ENCODE measurements at regions not wholly inside any gene's neighbourhood (a gene's known extent, or its start where the extent isn't known, plus 50 kb on each side); places are given as distances from the start of the nearest gene placed in this dataset.

- Histone ChIP-seq H3K4me3 (ENCODE audit: control insufficient read depth in 1 of 2, extremely low read depth in 1 of 2, low read length in 1 of 2) (no peak overlapping the region), H3K9me3 (no peaks in the 10 kb centered on the region), H3K4me1 (ENCODE audit: control insufficient read depth in 1 of 2, extremely low read depth in 1 of 2, insufficient read depth in 2 of 2, low read length in 2 of 2) (no peaks in the 10 kb centered on the region), H3K27me3 (replicated peaks in 1 of 2; ENCODE audit: control insufficient read depth in 2 of 2, extremely low read depth in 1 of 2, insufficient read depth in 2 of 2, low read length in 1 of 2) (no peaks in the 10 kb centered on the region), H3K36me3 (ENCODE audit: control insufficient read depth in 2 of 2, extremely low read depth in 1 of 2, insufficient read depth in 1 of 2, low read length in 1 of 2) (no peaks in the 10 kb centered on the region), H3K27ac (ENCODE audit: low read length) (no peak overlapping the region)
- no peaks in the 10 kb centered on the region for H3K36me3 Mint-ChIP-seq
- no peaks in the 10 kb centered on the region for H3K9me3 Mint-ChIP-seq
- ChIA-PET POLR2A (no interaction called here), CTCF (no interaction called here)
- H3K27ac Mint-ChIP-seq: no peak overlapping the region
- DNase-seq: no peak
- H3K4me1 Mint-ChIP-seq: no peaks in the 10 kb centered on the region
- no peak overlapping the region for H3K4me3 Mint-ChIP-seq
- WGBS (ENCODE audit: insufficient coverage): 89% methylated on average over 4 of the region's 7 CpGs
- H3K27me3 Mint-ChIP-seq: peaks cover 2 to 4% of the 10 kb centered on the region in 2 donors
- no peak for ATAC-seq (replicated peaks in 1 of 4)
Measured at GRCh38 chr4:163273922-163274321, 58.5 kb downstream of the NPY1R start.

DNA sequence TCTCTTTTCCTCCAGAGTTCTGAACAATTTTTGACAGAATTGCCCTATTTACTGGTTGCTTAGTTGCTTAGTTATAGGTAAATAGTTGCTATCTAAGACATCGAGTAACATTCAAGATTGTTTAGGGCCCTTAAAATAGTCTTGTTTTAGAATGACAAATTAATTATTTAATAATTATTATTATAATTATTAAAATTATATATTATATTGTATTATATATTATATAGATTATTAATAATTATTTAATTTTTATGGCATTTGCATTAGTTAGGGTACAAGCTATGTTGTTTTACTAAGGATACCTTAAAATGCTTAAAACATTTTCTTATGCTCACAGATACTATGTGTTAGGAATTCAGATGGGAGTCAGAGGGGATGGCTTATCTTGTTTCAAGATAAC is 59.2 kb downstream of the NPY1R start:
- Mint-ChIP-seq H3K4me3 (no peak overlapping the region), H3K9me3 (no peaks in the 10 kb centered on the region), H3K27me3 (peaks cover 1 to 4% of the 10 kb centered on the region in 2 donors), H3K4me1 (no peaks in the 10 kb centered on the region), H3K36me3 (no peaks in the 10 kb centered on the region), H3K27ac (no peak overlapping the region)
- DNase-seq: no peak
- no peaks in the 10 kb centered on the region for H3K36me3 ChIP-seq (ENCODE audit: control insufficient read depth in 2 of 2, extremely low read depth in 1 of 2, insufficient read depth in 1 of 2, low read length in 1 of 2)
- WGBS (ENCODE audit: insufficient coverage): no CpG with 5 or more reads among the region's 1 CpG
- no peaks in the 10 kb centered on the region for H3K9me3 ChIP-seq
- no peak overlapping the region for H3K4me3 ChIP-seq (ENCODE audit: control insufficient read depth in 1 of 2, extremely low read depth in 1 of 2, low read length in 1 of 2)
- no peaks in the 10 kb centered on the region for H3K27me3 ChIP-seq (replicated peaks in 1 of 2; ENCODE audit: control insufficient read depth in 2 of 2, extremely low read depth in 1 of 2, insufficient read depth in 2 of 2, low read length in 1 of 2)
- POLR2A ChIA-PET: no interaction called here
- CTCF ChIA-PET: no interaction called here
- H3K4me1 ChIP-seq (ENCODE audit: control insufficient read depth in 1 of 2, extremely low read depth in 1 of 2, insufficient read depth in 2 of 2, low read length in 2 of 2): no peaks in the 10 kb centered on the region
- no peak for ATAC-seq (replicated peaks in 1 of 4)
- no peak overlapping the region for H3K27ac ChIP-seq (ENCODE audit: low read length)

- ChIA-PET CTCF (no interaction called here), POLR2A (no interaction called here)
- H3K36me3 ChIP-seq (ENCODE audit: control insufficient read depth in 2 of 2, extremely low read depth in 1 of 2, insufficient read depth in 1 of 2, low read length in 1 of 2): no peaks in the 10 kb centered on the region
- DNase-seq (no peak), ATAC-seq (replicated peaks in 1 of 4) (no peak)
- Mint-ChIP-seq H3K27ac (no peak overlapping the region), H3K27me3 (peaks cover 0 to 8% of the 10 kb centered on the region in 2 donors), H3K9me3 (peaks cover 0 to 3% (median 0%) of the 10 kb centered on the region in 3 donors), H3K36me3 (no peaks in the 10 kb centered on the region), H3K4me3 (no peak overlapping the region), H3K4me1 (no peaks in the 10 kb centered on the region)
- H3K27ac ChIP-seq (ENCODE audit: low read length): no peak overlapping the region
- no peaks in the 10 kb centered on the region for H3K9me3 ChIP-seq
- no peaks in the 10 kb centered on the region for H3K27me3 ChIP-seq (replicated peaks in 1 of 2; ENCODE audit: control insufficient read depth in 2 of 2, extremely low read depth in 1 of 2, insufficient read depth in 2 of 2, low read length in 1 of 2)
- WGBS (ENCODE audit: insufficient coverage): no CpG with 5 or more reads among the region's 2 CpGs
- no peak overlapping the region for H3K4me3 ChIP-seq (ENCODE audit: control insufficient read depth in 1 of 2, extremely low read depth in 1 of 2, low read length in 1 of 2)
- H3K4me1 ChIP-seq (ENCODE audit: control insufficient read depth in 1 of 2, extremely low read depth in 1 of 2, insufficient read depth in 2 of 2, low read length in 2 of 2): no peaks in the 10 kb centered on the region
Measured at GRCh38 chr4:163271555-163272127, 60.8 kb downstream of the NPY1R start.

DNA sequence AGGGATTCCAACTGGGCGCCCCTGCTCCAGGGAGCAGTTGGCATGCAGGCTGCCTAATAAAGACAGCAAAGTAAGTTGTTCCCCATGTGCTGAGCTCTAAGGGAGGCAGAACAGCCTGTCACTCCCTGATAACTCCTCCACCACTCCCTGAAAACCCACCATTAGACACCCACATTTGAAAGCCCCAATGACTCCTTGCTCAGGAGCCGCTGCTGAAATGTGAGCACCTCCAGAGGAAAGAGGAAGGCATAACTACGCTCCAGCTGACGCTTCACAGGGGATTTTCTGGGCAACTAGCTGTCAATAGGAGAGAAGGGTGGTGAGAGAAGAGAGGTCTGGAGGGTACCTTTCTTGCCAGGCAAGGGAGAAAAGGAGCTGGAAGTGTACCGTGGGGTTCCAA is 62.5 kb downstream of the NPY1R start:
- 70% methylated on average over 2 of the region's 5 CpGs for WGBS (ENCODE audit: insufficient coverage)
- H3K9me3 Mint-ChIP-seq: peaks cover 0 to 3% (median 0%) of the 10 kb centered on the region in 3 donors
- ATAC-seq (replicated peaks in 1 of 4) (no peak), DNase-seq (no peak)
- Histone ChIP-seq H3K27ac (ENCODE audit: low read length) (no peak overlapping the region), H3K4me1 (ENCODE audit: control insufficient read depth in 1 of 2, extremely low read depth in 1 of 2, insufficient read depth in 2 of 2, low read length in 2 of 2) (no peaks in the 10 kb centered on the region), H3K4me3 (ENCODE audit: control insufficient read depth in 1 of 2, extremely low read depth in 1 of 2, low read length in 1 of 2) (no peak overlapping the region), H3K27me3 (replicated peaks in 1 of 2; ENCODE audit: control insufficient read depth in 2 of 2, extremely low read depth in 1 of 2, insufficient read depth in 2 of 2, low read length in 1 of 2) (peaks cover 0 to 4% of the 10 kb centered on the region in 2 experiments), H3K36me3 (ENCODE audit: control insufficient read depth in 2 of 2, extremely low read depth in 1 of 2, insufficient read depth in 1 of 2, low read length in 1 of 2) (no peaks in the 10 kb centered on the region), H3K9me3 (no peaks in the 10 kb centered on the region)
- no peak overlapping the region for H3K27ac Mint-ChIP-seq
- no peak overlapping the region for H3K4me3 Mint-ChIP-seq
- H3K27me3 Mint-ChIP-seq: peaks cover 5 to 8% of the 10 kb centered on the region in 2 donors
- POLR2A ChIA-PET: no interaction called here
- no peaks in the 10 kb centered on the region for H3K4me1 Mint-ChIP-seq
- no peaks in the 10 kb centered on the region for H3K36me3 Mint-ChIP-seq
- CTCF ChIA-PET: no interaction called here

DNA sequence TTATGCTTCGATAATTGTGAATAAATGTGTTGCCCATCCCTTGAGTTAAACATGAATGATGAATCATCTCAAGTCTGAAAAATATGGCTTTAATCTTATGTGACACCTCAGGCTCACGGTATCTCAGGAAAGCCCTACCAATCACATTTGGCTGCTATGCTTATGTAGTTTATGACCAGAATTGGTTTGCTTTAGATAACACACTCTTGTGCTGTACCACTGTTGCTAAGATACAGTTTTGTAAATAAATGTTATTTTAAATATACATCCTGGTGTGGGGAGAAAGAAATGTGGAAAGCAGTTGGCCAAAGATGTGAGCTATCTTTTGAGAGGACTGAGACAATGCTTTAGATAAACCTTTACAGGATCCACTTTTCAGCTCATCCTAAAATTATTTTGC is 63.2 kb downstream of the NPY1R start:
- no peaks in the 10 kb centered on the region for H3K36me3 ChIP-seq (ENCODE audit: control insufficient read depth in 2 of 2, extremely low read depth in 1 of 2, insufficient read depth in 1 of 2, low read length in 1 of 2)
- H3K27me3 ChIP-seq (replicated peaks in 1 of 2; ENCODE audit: control insufficient read depth in 2 of 2, extremely low read depth in 1 of 2, insufficient read depth in 2 of 2, low read length in 1 of 2): peaks cover 0 to 4% of the 10 kb centered on the region in 2 experiments
- Mint-ChIP-seq H3K4me3 (no peak overlapping the region), H3K9me3 (peaks cover 0 to 3% (median 0%) of the 10 kb centered on the region in 3 donors), H3K4me1 (no peaks in the 10 kb centered on the region), H3K27ac (no peak overlapping the region), H3K27me3 (peaks cover 5 to 12% of the 10 kb centered on the region in 2 donors), H3K36me3 (no peaks in the 10 kb centered on the region)
- H3K4me3 ChIP-seq (ENCODE audit: control insufficient read depth in 1 of 2, extremely low read depth in 1 of 2, low read length in 1 of 2): no peak overlapping the region
- ChIA-PET POLR2A (no interaction called here), CTCF (no interaction called here)
- DNase-seq (no peak), ATAC-seq (replicated peaks in 1 of 4) (no peak)
- no CpG with 5 or more reads among the region's 2 CpGs for WGBS (ENCODE audit: insufficient coverage)
- no peaks in the 10 kb centered on the region for H3K9me3 ChIP-seq
- no peaks in the 10 kb centered on the region for H3K4me1 ChIP-seq (ENCODE audit: control insufficient read depth in 1 of 2, extremely low read depth in 1 of 2, insufficient read depth in 2 of 2, low read length in 2 of 2)
- no peak overlapping the region for H3K27ac ChIP-seq (ENCODE audit: low read length)

- ChIA-PET CTCF (no interaction called here), POLR2A (no interaction called here)
- no peak overlapping the region for H3K27ac Mint-ChIP-seq
- no peaks in the 10 kb centered on the region for H3K36me3 ChIP-seq (ENCODE audit: control insufficient read depth in 2 of 2, extremely low read depth in 1 of 2, insufficient read depth in 1 of 2, low read length in 1 of 2)
- H3K4me1 Mint-ChIP-seq: no peaks in the 10 kb centered on the region
- no peaks in the 10 kb centered on the region for H3K36me3 Mint-ChIP-seq
- WGBS (ENCODE audit: insufficient coverage): no CpG with 5 or more reads among the region's 2 CpGs
- ATAC-seq (replicated peaks in 1 of 4) (no peak), DNase-seq (no peak)
- H3K4me3 Mint-ChIP-seq: no peak overlapping the region
- no peak overlapping the region for H3K27ac ChIP-seq (ENCODE audit: low read length)
- no peaks in the 10 kb centered on the region for H3K9me3 ChIP-seq
- no peaks in the 10 kb centered on the region for H3K4me1 ChIP-seq (ENCODE audit: control insufficient read depth in 1 of 2, extremely low read depth in 1 of 2, insufficient read depth in 2 of 2, low read length in 2 of 2)
- H3K27me3 Mint-ChIP-seq: peaks cover 7% of the 10 kb centered on the region in 2 donors
- H3K4me3 ChIP-seq (ENCODE audit: control insufficient read depth in 1 of 2, extremely low read depth in 1 of 2, low read length in 1 of 2): no peak overlapping the region
- peaks cover 0 to 3% (median 0%) of the 10 kb centered on the region in 3 donors for H3K9me3 Mint-ChIP-seq
- H3K27me3 ChIP-seq (replicated peaks in 1 of 2; ENCODE audit: control insufficient read depth in 2 of 2, extremely low read depth in 1 of 2, insufficient read depth in 2 of 2, low read length in 1 of 2): peaks cover 0 to 4% of the 10 kb centered on the region in 2 experiments
Measured at GRCh38 chr4:163264934-163265333, 67.5 kb downstream of the NPY1R start.

- no peaks in the 10 kb centered on the region for H3K4me1 ChIP-seq (ENCODE audit: control insufficient read depth in 1 of 2, extremely low read depth in 1 of 2, insufficient read depth in 2 of 2, low read length in 2 of 2)
- POLR2A ChIA-PET: no interaction called here
- Mint-ChIP-seq H3K27ac (no peak overlapping the region), H3K4me1 (no peaks in the 10 kb centered on the region), H3K27me3 (peaks cover 7% of the 10 kb centered on the region in 2 donors), H3K4me3 (no peak overlapping the region), H3K36me3 (no peaks in the 10 kb centered on the region), H3K9me3 (peaks cover 0 to 3% (median 0%) of the 10 kb centered on the region in 3 donors)
- H3K9me3 ChIP-seq: no peaks in the 10 kb centered on the region
- ATAC-seq (replicated peaks in 1 of 4) (no peak), DNase-seq (no peak)
- no CpG with 5 or more reads among the region's 1 CpG for WGBS (ENCODE audit: insufficient coverage)
- CTCF ChIA-PET: no interaction called here
- no peaks in the 10 kb centered on the region for H3K36me3 ChIP-seq (ENCODE audit: control insufficient read depth in 2 of 2, extremely low read depth in 1 of 2, insufficient read depth in 1 of 2, low read length in 1 of 2)
- peaks cover 0 to 6% of the 10 kb centered on the region in 2 experiments for H3K27me3 ChIP-seq (replicated peaks in 1 of 2; ENCODE audit: control insufficient read depth in 2 of 2, extremely low read depth in 1 of 2, insufficient read depth in 2 of 2, low read length in 1 of 2)
- H3K27ac ChIP-seq (ENCODE audit: low read length): no peak overlapping the region
- H3K4me3 ChIP-seq (ENCODE audit: control insufficient read depth in 1 of 2, extremely low read depth in 1 of 2, low read length in 1 of 2): no peak overlapping the region
Measured at GRCh38 chr4:163263606-163264005, 68.8 kb downstream of the NPY1R start.
